ENCODE measurements at regions not wholly inside any gene's neighbourhood (a gene's known extent, or its start where the extent isn't known, plus 50 kb on each side); places are given as distances from the start of the nearest gene placed in this dataset.

- POLR2A ChIA-PET, result no interaction called here
These were observed 477.9 kb downstream of the STIM2 start for GRCh38 chr4:27338530-27338929.

More at GRCh38 chr4:27338530-27338929, 477.9 kb downstream of the STIM2 start:
- no peak overlapping the region for H2AFZ ChIP-seq (ENCODE audit: control insufficient read depth, low read depth, low read length)
- no peaks in the 10 kb centered on the region for H3K27me3 ChIP-seq (replicated peaks in 1 of 2; ENCODE audit: control insufficient read depth in 2 of 2, insufficient read depth in 2 of 2, low read length in 1 of 2)
- no peaks in the 10 kb centered on the region for H3K36me3 ChIP-seq (ENCODE audit: control insufficient read depth in 2 of 2, insufficient read depth in 2 of 2, low read length in 1 of 2)
- WGBS (ENCODE audit: insufficient coverage, insufficient replicate concordance, low lambda C conversion rate, missing lambda C conversion rate), result 64% methylated on average over 3 of the region's 3 CpGs
- DNase-seq (ENCODE audit: low read depth, low spot score) (no peak), FAIRE-seq (no peak), ATAC-seq (no peak)
- ChIA-PET SMC1A (ENCODE audit: uncharacterized antibody, unreplicated experiment) (no interaction called here), CTCF (no interaction called here), RAD21 (ENCODE audit: unreplicated experiment) (no interaction called here)
- no peaks in the 10 kb centered on the region for H3K4me1 ChIP-seq (ENCODE audit: control insufficient read depth, insufficient read depth, low read length)
- H3K4me3 ChIP-seq, result no peak overlapping the region
- no TSS peak for BruUV-seq (replicated peaks)
- in situ Hi-C loops (cut with MboI), result no loop called here
- no peaks in the 10 kb centered on the region for H3K9me3 ChIP-seq (replicated peaks; ENCODE audit: control insufficient read depth, insufficient read depth, low read length)
- no peaks in the 10 kb centered on the region for H4K20me1 ChIP-seq (ENCODE audit: control insufficient read depth, insufficient read depth)
- no peak overlapping the region for H3K9ac ChIP-seq (ENCODE audit: control insufficient read depth, insufficient read depth, low read length)
- H3K79me2 ChIP-seq (ENCODE audit: control insufficient read depth, insufficient read depth, low read length), result no peaks in the 10 kb centered on the region
- intact Hi-C loops (cut with micrococcal nuclease; ENCODE audit: unreplicated experiment), result no loop called here
- H3K27ac ChIP-seq (ENCODE audit: control insufficient read depth, insufficient read depth), result no peak overlapping the region
- TF ChIP-seq NFXL1 (IDR thresholded peaks at IDR 0.05; ENCODE audit: borderline replicate concordance), result no peak
- no peak for TF ChIP-seq SRF (IDR thresholded peaks at IDR 0.05; ENCODE audit: low read depth in 2 of 2, low read length in 2 of 2)
- TF ChIP-seq YBX1 (IDR thresholded peaks at IDR 0.05), result no peak
- TF ChIP-seq ZZZ3 (IDR thresholded peaks at IDR 0.05; ENCODE audit: control insufficient read depth, insufficient read length, low read depth), result no peak
- TF ChIP-seq MEF2A (IDR thresholded peaks at IDR 0.05; ENCODE audit: insufficient read depth, low read depth, low read length), result no peak
- TF ChIP-seq, protein P1, sequence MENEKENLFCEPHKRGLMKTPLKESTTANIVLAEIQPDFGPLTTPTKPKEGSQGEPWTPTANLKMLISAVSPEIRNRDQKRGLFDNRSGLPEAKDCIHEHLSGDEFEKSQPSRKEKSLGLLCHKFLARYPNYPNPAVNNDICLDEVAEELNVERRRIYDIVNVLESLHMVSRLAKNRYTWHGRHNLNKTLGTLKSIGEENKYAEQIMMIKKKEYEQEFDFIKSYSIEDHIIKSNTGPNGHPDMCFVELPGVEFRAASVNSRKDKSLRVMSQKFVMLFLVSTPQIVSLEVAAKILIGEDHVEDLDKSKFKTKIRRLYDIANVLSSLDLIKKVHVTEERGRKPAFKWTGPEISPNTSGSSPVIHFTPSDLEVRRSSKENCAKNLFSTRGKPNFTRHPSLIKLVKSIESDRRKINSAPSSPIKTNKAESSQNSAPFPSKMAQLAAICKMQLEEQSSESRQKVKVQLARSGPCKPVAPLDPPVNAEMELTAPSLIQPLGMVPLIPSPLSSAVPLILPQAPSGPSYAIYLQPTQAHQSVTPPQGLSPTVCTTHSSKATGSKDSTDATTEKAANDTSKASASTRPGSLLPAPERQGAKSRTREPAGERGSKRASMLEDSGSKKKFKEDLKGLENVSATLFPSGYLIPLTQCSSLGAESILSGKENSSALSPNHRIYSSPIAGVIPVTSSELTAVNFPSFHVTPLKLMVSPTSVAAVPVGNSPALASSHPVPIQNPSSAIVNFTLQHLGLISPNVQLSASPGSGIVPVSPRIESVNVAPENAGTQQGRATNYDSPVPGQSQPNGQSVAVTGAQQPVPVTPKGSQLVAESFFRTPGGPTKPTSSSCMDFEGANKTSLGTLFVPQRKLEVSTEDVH (IDR thresholded peaks at IDR 0.05; ENCODE audit: low read depth, partially characterized antibody), result no peak
- TF ChIP-seq, protein P2, sequence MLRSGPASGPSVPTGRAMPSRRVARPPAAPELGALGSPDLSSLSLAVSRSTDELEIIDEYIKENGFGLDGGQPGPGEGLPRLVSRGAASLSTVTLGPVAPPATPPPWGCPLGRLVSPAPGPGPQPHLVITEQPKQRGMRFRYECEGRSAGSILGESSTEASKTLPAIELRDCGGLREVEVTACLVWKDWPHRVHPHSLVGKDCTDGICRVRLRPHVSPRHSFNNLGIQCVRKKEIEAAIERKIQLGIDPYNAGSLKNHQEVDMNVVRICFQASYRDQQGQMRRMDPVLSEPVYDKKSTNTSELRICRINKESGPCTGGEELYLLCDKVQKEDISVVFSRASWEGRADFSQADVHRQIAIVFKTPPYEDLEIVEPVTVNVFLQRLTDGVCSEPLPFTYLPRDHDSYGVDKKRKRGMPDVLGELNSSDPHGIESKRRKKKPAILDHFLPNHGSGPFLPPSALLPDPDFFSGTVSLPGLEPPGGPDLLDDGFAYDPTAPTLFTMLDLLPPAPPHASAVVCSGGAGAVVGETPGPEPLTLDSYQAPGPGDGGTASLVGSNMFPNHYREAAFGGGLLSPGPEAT (IDR thresholded peaks at IDR 0.05; ENCODE audit: low read depth), result no peak
- no peak for TF ChIP-seq ZBTB4 (CRISPR knock-in tag; IDR thresholded peaks at IDR 0.05)
- no peak for TF ChIP-seq FOXK2 (IDR thresholded peaks at IDR 0.05)
- no peak for TF ChIP-seq IKZF1 (conservative IDR thresholded peaks at IDR 0.05)
- TF ChIP-seq MTA3 (IDR thresholded peaks at IDR 0.05; ENCODE audit: borderline replicate concordance, low read length), result no peak
- no peak for TF ChIP-seq BRCA1 (IDR thresholded peaks at IDR 0.05; ENCODE audit: low read depth, low read length)
- TF ChIP-seq EED (IDR thresholded peaks at IDR 0.05; ENCODE audit: low read depth), result no peak
- TF ChIP-seq ZNF207 (IDR thresholded peaks at IDR 0.05; ENCODE audit: borderline replicate concordance), result no peak
- no peak for TF ChIP-seq TBL1XR1 (IDR thresholded peaks at IDR 0.05; ENCODE audit: low read depth, low read length)
- no peak for TF ChIP-seq BHLHE40 (IDR thresholded peaks at IDR 0.05; ENCODE audit: borderline replicate concordance in 1 of 2, low read depth in 2 of 2, low read length in 1 of 2)
- TF ChIP-seq RUNX3 (IDR thresholded peaks at IDR 0.05; ENCODE audit: low read length), result no peak
- no peak overlapping the region for H3K4me2 ChIP-seq (ENCODE audit: control insufficient read depth, insufficient read depth)

All from GM12878 (cell line).